MCF 10A (cell line): ENCODE measurements at regions not wholly inside any gene's neighbourhood (a gene's known extent, or its start where the extent isn't known, plus 50 kb on each side); places are given as distances from the start of the nearest gene placed in this dataset.

ENCODE experiments used
- BruUV-seq: library from RNA; stranded (reverse); fragments of 400-500 nt; replicated peaks from 2 replicates; lab custom pipeline; 2021; lab: Mats Ljungman, UMichigan
- CTCF ChIA-PET: fragments of 300-600 bp; sonication (Branson Sonifier 250); formaldehyde crosslinking; extraction: SDS; loops from one replicate; lab custom pipeline; 2021; ENCODE audit warnings: antibody characterized with exemption, inconsistent platforms; lab: Yijun Ruan, JAX
- POLR2A ChIA-PET: fragments of 300-600, 350-650 bp; sonication (Branson Sonifier 250); formaldehyde crosslinking; extraction: SDS; loops from one replicate; lab custom pipeline; 2020; ENCODE audit warnings: antibody characterized with exemption, inconsistent platforms; lab: Yijun Ruan, JAX
- DNase-seq: peaks from one replicate; pipeline ENCODE4 v3.0.0-alpha.2; 2018; ENCODE audit not compliant: unreplicated experiment
- H3K27ac Mint-ChIP-seq: one replicate; pipeline ENCODE4 v1.8.0; 2022; ENCODE audit warnings: mild to moderate bottlenecking, low read depth, mixed read lengths; ENCODE audit not compliant: unreplicated experiment
- H3K27me3 Mint-ChIP-seq: one replicate; pipeline ENCODE4 v1.8.0; 2022; ENCODE audit warnings: mixed read lengths; ENCODE audit not compliant: insufficient read depth, unreplicated experiment
- H3K36me3 Mint-ChIP-seq: one replicate; pipeline ENCODE4 v1.8.0; 2022; ENCODE audit warnings: mild to moderate bottlenecking, moderate library complexity, mixed read lengths; ENCODE audit not compliant: insufficient read depth, unreplicated experiment
- H3K4me1 Mint-ChIP-seq: one replicate; pipeline ENCODE4 v1.8.0; 2022; ENCODE audit warnings: mixed read lengths; ENCODE audit not compliant: insufficient read depth, unreplicated experiment
- H3K4me3 Mint-ChIP-seq: one replicate; pipeline ENCODE4 v1.8.0; 2022; ENCODE audit warnings: mild to moderate bottlenecking, moderate library complexity, mixed read lengths; ENCODE audit not compliant: unreplicated experiment
- H3K9me3 Mint-ChIP-seq: one replicate; pipeline ENCODE4 v1.8.0; 2022; ENCODE audit warnings: mixed read lengths; ENCODE audit not compliant: unreplicated experiment
- intact Hi-C: fragments of 100-400 bp; cut with micrococcal nuclease; formaldehyde crosslinking; loops from 2 replicates; pipeline ENCODE4 v1.14.1; 2022
- TF ChIP-seq, protein P1 (sequence below): fragments of 200-600 bp; IDR thresholded peaks from one replicate; pipeline ENCODE4 v1.8.0; 2022; ENCODE audit warnings: antibody characterized with exemption, mild to moderate bottlenecking; ENCODE audit not compliant: unreplicated experiment

GRCh38 chrX:68916891-68917290 lies 88.1 kb downstream of the EFNB1 start:
- Mint-ChIP-seq H3K4me3 (no peak overlapping the region), H3K4me1 (no peaks in the 10 kb centered on the region), H3K36me3 (no peaks in the 10 kb centered on the region), H3K27me3 (peaks cover 64% of the 10 kb centered on the region), H3K27ac (no peak overlapping the region), H3K9me3 (no peaks in the 10 kb centered on the region)
- ChIA-PET CTCF (interaction anchor here (0.7 to 1.3 kb wide), 3 partner anchors 11 to 23 kb away, joined by 3 to 5 read pairs (median 3); no protein-coding TSS in a partner anchor), POLR2A (no interaction called here)
- intact Hi-C loops = no loop called here
- no TSS peak for BruUV-seq
- DNase-seq = no peak
- TF ChIP-seq, protein P1, sequence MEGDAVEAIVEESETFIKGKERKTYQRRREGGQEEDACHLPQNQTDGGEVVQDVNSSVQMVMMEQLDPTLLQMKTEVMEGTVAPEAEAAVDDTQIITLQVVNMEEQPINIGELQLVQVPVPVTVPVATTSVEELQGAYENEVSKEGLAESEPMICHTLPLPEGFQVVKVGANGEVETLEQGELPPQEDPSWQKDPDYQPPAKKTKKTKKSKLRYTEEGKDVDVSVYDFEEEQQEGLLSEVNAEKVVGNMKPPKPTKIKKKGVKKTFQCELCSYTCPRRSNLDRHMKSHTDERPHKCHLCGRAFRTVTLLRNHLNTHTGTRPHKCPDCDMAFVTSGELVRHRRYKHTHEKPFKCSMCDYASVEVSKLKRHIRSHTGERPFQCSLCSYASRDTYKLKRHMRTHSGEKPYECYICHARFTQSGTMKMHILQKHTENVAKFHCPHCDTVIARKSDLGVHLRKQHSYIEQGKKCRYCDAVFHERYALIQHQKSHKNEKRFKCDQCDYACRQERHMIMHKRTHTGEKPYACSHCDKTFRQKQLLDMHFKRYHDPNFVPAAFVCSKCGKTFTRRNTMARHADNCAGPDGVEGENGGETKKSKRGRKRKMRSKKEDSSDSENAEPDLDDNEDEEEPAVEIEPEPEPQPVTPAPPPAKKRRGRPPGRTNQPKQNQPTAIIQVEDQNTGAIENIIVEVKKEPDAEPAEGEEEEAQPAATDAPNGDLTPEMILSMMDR = no peak

GRCh38 chrX:68915778-68916177 lies 87.0 kb downstream of the EFNB1 start:
- no peaks in the 10 kb centered on the region for H3K4me1 Mint-ChIP-seq
- CTCF ChIA-PET = interaction anchor here (1.3 kb wide), 1 partner anchor 12 kb away, joined by 3 read pairs; no protein-coding TSS in a partner anchor
- no peaks in the 10 kb centered on the region for H3K36me3 Mint-ChIP-seq
- peaks cover 61% of the 10 kb centered on the region for H3K27me3 Mint-ChIP-seq
- no peaks in the 10 kb centered on the region for H3K9me3 Mint-ChIP-seq
- H3K4me3 Mint-ChIP-seq = no peak overlapping the region
- BruUV-seq = no TSS peak
- TF ChIP-seq, protein P1 = no peak
- no peak for DNase-seq
- no peak overlapping the region for H3K27ac Mint-ChIP-seq
- POLR2A ChIA-PET = no interaction called here
- intact Hi-C loops = no loop called here

DNA sequence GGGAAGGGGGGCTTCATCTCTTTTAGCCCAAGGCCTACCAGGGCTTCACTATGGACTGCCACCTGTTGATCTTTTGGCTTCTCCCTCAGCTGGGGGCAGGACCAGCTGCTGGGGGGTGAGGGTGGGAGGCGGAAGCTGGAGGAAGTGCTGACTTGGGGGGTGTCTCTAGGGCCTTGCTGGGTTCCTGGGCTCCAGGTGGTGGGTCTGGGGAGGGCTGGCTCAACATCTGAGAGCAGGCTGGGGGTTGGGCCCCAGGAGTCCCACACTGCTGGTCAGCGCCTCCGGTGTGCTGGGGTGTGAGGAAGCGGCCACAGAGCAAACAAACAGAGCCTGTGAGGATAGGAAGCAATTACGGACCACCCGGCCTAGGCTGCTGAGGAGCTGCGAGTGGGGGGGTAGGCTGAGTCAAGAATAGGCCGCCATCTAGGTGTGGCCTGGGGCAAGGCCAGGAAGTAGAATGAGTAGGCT lies 85.7 kb downstream of the EFNB1 start:
- no TSS peak for BruUV-seq
- CTCF ChIA-PET = no interaction called here
- Mint-ChIP-seq H3K36me3 (no peaks in the 10 kb centered on the region), H3K27ac (no peak overlapping the region), H3K27me3 (peaks cover 52% of the 10 kb centered on the region), H3K9me3 (no peaks in the 10 kb centered on the region), H3K4me3 (no peak overlapping the region), H3K4me1 (no peaks in the 10 kb centered on the region)
- POLR2A ChIA-PET = interaction anchor here (0.8 kb wide), 1 partner anchor 20 kb away, joined by 3 read pairs; no protein-coding TSS in a partner anchor
- DNase-seq = no peak
- intact Hi-C loops = no loop called here
- TF ChIP-seq, protein P1 = no peak

- ChIA-PET CTCF (no interaction called here), POLR2A (no interaction called here)
- Mint-ChIP-seq H3K4me3 (no peak overlapping the region), H3K36me3 (no peaks in the 10 kb centered on the region), H3K9me3 (no peaks in the 10 kb centered on the region), H3K27ac (no peak overlapping the region), H3K27me3 (peaks cover 43% of the 10 kb centered on the region), H3K4me1 (no peaks in the 10 kb centered on the region)
- intact Hi-C loops = no loop called here
- TF ChIP-seq, protein P1 = no peak
- BruUV-seq = no TSS peak
- no peak for DNase-seq
Observed at GRCh38 chrX:68913249-68913547, 84.4 kb downstream of the EFNB1 start.
